NCI-H1694 (cell line): ENCODE measurements at regions not wholly inside any gene's neighbourhood (a gene's known extent, or its start where the extent isn't known, plus 50 kb on each side); places are given as distances from the start of the nearest gene placed in this dataset.

Experiments used
- DNase-seq: peaks from one replicate; lab custom pipeline; 2025; lab: John Stamatoyannopoulos, UW

GRCh38 chr3:150064971-150065370, 94.3 kb upstream of the PFN2 start:
- DNase-seq: no peak

- no peak for DNase-seq
Measured at GRCh38 chr3:150063237-150063636, 92.5 kb upstream of the PFN2 start.

- DNase-seq: no peak
Measured at GRCh38 chr3:150062492-150062891, 91.8 kb upstream of the PFN2 start.

GRCh38 chr3:150061288-150062024, 90.8 kb upstream of the PFN2 start:
- no peak for DNase-seq

DNA sequence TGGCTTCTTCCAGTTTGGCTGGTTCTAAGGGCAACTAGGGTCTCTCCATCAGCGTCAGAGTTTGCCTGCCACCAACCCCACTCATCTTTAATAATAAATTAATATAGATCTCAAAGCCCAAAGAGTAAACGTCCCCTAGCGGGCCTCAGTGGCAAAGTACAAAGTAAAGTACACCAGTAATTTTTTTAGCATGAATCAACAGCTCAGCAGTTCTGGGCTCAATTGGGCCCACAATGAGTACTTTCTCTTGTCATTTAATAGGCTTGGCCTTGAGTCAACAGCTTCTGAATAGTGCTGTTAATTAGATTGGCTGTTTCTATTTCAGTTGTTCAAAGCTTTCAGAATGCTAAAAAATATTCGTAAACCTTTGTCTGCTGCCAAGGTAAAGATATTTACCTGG, 89.0 kb upstream of the PFN2 start:
- no peak for DNase-seq

GRCh38 chr3:150059241-150059640, 88.5 kb upstream of the PFN2 start:
- DNase-seq: no peak

DNA sequence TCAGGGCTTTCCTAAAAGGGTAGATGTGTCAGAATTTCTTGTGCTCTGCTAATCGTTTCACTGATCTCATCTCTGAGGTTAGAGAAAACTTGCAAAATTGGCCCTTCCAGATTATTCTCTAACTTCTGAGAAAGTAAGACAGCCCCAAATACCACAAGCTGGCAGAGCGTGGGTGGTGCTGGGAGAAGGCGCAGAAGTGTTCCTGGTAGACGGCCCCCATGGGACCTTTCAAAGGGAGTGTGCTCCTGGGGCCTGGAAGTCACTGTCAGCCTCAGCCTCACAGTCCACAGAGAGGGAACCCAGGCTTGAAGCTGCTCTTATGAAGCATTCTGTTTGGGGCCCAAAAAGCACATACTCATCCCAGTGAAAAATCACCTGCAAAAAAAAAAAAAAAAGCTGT, 86.5 kb upstream of the PFN2 start:
- no peak for DNase-seq

DNA sequence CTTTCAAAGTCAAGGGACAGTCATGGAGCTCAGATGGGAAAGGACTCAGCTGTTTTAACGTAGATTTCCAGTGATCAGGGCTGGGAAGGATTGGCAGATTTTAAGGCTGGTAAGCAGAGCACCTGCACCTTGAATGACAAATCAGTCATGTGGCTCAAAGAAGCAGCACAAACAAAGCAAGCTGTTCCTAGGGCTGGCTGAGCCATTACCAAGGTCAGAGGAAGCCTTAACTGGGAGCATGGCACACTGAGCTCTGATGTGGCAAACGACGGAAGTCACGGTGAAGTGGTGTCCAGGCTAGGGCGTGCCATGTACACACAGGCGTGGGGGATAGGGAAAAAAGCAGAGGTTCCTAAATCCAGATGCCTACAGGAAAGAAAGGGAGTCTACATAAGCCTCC, 84.6 kb upstream of the PFN2 start:
- no peak for DNase-seq

- DNase-seq: no peak
Measured at GRCh38 chr3:150054635-150055034, 83.9 kb upstream of the PFN2 start.

DNA sequence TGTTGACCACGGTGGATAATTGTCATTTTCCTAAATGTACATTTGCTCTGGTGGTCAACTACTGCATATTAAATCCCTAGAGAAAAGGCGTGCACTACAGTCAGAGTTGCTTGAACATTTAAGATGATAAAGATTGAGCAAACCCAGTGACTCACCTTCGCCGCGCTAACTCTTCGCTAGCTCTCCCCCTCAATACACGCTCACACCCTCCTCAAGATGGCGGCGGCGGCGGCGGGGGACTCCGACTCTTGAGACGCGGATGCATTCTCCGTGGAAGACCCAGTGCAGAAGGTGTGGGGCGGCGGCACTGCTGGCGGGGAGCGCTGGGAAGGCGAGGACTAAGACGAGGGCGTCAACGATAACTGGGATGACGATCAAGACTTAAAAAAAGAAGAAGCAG, 79.8 kb upstream of the PFN2 start:
- DNase-seq: no peak

DNA sequence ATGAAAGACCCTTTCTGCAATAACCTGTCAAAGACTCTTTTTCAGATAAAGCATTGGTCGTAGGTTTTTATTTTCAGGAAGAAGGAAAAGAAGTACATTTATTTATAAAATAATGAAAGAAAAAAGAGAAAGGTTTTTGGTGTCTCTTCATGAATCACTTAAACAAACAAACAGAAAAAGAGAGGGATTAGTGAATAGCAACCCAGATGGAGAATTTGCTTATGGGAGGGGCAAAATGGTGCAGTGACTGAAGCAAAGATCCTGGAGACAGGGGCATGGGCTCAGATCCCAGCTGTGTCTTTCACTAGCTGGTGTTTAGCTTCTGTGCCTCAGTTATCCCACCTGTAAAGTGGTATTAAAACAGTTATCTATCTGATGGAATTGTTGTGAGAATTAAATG, 78.6 kb upstream of the PFN2 start:
- no peak for DNase-seq

DNA sequence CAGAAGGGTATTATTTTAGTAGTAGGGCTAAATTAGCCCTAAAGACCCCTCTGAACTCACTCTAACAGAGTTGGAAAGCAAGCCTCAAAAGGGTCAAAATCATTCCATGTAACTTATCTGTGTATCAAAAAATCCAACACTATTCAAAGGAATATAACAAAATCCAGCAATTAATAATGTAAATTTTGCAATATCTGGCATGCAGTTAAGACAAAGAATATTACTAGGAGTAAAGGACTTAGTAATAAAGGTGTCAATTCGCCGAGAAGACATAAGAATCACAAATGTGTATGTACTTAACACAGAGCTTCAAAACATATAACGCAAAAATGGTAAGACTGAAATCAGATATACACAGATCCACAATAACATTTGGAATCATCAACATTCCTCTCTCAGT, 71.2 kb upstream of the PFN2 start:
- no peak for DNase-seq

DNA sequence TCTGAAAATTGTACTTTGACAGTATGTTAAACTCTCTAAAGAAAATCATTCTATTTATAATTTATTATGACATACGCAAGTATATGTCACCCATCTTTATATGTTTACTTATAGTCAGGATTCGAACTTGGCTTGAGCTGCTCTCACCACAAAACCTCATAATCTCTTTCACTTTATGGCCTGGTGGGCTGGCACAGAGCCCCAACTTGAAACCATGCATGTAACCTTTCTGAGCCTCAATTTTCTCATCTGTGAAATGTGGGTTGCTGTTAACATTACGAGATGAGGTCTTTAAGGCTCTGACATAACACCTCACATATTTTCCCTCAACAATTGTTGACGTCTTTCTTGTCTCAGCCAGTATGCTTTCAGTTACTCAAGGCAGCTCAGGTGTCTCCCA, 69.4 kb upstream of the PFN2 start:
- no peak for DNase-seq

- no peak for DNase-seq
Measured at GRCh38 chr3:150038830-150039229, 68.1 kb upstream of the PFN2 start.

- DNase-seq: no peak
Measured at GRCh38 chr3:150036780-150037179, 66.1 kb upstream of the PFN2 start.

- no peak for DNase-seq
Measured at GRCh38 chr3:150035910-150036612, 65.4 kb upstream of the PFN2 start.

DNA sequence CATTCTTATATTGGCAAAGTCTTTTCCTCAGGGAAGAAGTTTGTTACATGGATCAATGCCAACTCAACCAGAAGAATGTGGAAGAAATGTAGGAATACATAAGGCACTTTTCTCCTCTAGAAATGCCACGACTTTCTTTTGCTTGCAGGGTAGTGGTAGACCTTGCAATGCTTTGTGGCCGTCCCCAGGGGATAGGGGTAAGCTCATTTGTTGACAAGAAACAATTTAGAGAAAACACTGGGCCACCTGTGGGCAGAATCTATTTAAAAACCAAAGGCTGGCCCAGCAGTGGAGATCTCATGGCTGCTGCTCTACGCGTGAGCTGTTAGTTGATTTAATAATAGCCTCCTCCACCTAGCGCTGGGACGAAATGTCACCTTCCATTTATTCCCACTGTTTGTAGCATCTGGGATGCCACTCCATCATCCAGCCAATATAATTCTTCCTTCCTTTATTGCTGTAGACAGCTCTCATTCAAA, 64.6 kb upstream of the PFN2 start:
- no peak for DNase-seq

GRCh38 chr3:150033721-150034120, 63.0 kb upstream of the PFN2 start:
- DNase-seq: no peak

DNA sequence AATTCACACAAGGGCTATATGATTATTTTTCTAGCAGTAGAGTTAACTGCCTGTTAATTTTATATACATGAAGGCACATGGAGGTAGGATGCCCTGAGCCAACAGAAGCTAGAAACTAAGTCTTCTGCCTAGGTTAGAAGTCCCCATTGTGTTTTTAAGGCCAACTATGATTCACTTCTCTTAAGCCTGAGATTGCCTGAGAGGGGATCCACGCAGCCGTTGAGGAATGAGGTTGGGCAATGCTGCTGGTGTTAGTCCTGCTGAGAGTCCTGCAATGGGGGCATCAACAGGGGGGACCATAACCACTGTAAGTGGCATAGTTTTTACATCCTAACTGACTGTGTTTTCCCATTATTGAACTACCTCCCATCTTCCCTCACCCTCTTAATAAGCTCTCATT, 60.1 kb upstream of the PFN2 start:
- no peak for DNase-seq

DNA sequence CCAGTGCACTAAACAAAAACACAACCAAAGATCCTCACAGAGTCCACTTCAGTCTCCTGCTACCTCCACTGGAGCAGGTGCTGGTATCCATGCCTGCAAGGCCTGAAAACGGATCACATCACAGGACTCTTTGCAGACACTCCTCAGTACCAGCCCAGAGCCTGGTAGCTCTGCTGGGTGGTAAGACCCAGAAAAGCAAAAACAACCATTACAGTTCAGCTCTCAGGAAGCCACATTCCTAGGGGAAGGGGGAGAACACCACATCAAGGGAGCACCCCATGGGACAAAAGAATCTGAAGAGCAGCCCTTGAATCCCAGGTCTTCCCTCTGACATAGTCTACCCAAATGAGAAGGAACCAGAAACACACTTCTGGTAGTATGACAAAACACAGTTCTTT, 52.5 kb upstream of the PFN2 start:
- no peak for DNase-seq

GRCh38 chr3:150022381-150023238, 51.9 kb upstream of the PFN2 start:
- DNase-seq: no peak

DNA sequence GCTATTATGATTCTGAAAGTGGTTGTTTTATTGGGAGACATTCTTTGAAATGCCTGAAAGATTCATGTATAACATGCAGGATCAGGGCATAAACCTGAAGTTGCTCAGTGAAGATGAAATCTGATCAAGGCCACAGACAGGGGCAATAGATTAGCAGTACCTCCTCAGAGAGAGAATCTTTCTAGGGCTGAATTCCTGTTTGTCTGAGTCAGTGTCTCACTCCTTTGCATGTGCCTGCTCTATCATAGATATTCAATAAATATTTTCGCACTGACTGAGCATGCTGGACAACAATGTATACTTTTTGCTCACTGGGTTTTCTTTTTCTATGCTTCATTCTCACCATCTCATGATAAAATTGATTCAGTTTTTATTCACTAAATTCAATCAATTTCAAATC, 49.8 kb upstream of the PFN2 start:
- no peak for DNase-seq
